NCI-H69 (cell line): ENCODE measurements at regions not wholly inside any gene's neighbourhood (a gene's known extent, or its start where the extent isn't known, plus 50 kb on each side); places are given as distances from the start of the nearest gene placed in this dataset.

Source experiments
- DNase-seq: peaks from one replicate; lab custom pipeline; 2025; lab: John Stamatoyannopoulos, UW

GRCh38 chr16:6200861-6201260 lies 1103.3 kb upstream of the EEF2KMT start:
- no peak for DNase-seq

GRCh38 chr16:6200271-6200670 lies 1102.7 kb upstream of the EEF2KMT start:
- no peak for DNase-seq

- no peak for DNase-seq
Measured at GRCh38 chr16:6195966-6196365, 1098.4 kb upstream of the EEF2KMT start.

- no peak for DNase-seq
Measured at GRCh38 chr16:6193718-6194117, 1096.1 kb upstream of the EEF2KMT start.

- no peak for DNase-seq
Measured at GRCh38 chr16:6192984-6193383, 1095.4 kb upstream of the EEF2KMT start.

GRCh38 chr16:6192532-6192931 lies 1094.9 kb upstream of the EEF2KMT start:
- no peak for DNase-seq

GRCh38 chr16:6190776-6191175 lies 1093.2 kb upstream of the EEF2KMT start:
- no peak for DNase-seq

- no peak for DNase-seq
Measured at GRCh38 chr16:6189216-6189615, 1091.6 kb upstream of the EEF2KMT start.

- DNase-seq: no peak
Measured at GRCh38 chr16:6177616-6178180, 1080.1 kb upstream of the EEF2KMT start.

GRCh38 chr16:6170022-6170421 lies 1072.4 kb upstream of the EEF2KMT start:
- DNase-seq: no peak

- no peak for DNase-seq
Measured at GRCh38 chr16:6165330-6165979, 1067.9 kb upstream of the EEF2KMT start.

GRCh38 chr16:6160871-6161270 lies 1063.3 kb upstream of the EEF2KMT start:
- DNase-seq: no peak

- no peak for DNase-seq
Measured at GRCh38 chr16:6160303-6160702, 1062.7 kb upstream of the EEF2KMT start.

GRCh38 chr16:6157806-6158205 lies 1060.2 kb upstream of the EEF2KMT start:
- no peak for DNase-seq

- no peak for DNase-seq
Measured at GRCh38 chr16:6155271-6155670, 1057.7 kb upstream of the EEF2KMT start.

GRCh38 chr16:6153901-6154300 lies 1056.3 kb upstream of the EEF2KMT start:
- no peak for DNase-seq

GRCh38 chr16:6149031-6149430 lies 1051.4 kb upstream of the EEF2KMT start:
- no peak for DNase-seq

- DNase-seq: no peak
Measured at GRCh38 chr16:6148361-6148760, 1050.8 kb upstream of the EEF2KMT start.

GRCh38 chr16:6146874-6147425 lies 1049.4 kb upstream of the EEF2KMT start:
- no peak for DNase-seq

GRCh38 chr16:6146356-6146755 lies 1048.8 kb upstream of the EEF2KMT start:
- no peak for DNase-seq

- DNase-seq: no peak
Measured at GRCh38 chr16:6144463-6144862, 1046.9 kb upstream of the EEF2KMT start.

- no peak for DNase-seq
Measured at GRCh38 chr16:6143020-6143419, 1045.4 kb upstream of the EEF2KMT start.

- DNase-seq: no peak
Measured at GRCh38 chr16:6133009-6133557, 1035.5 kb upstream of the EEF2KMT start.

GRCh38 chr16:6132121-6132520 lies 1034.5 kb upstream of the EEF2KMT start:
- DNase-seq: no peak
